COR-L47 (cell line): ENCODE measurements at regions not wholly inside any gene's neighbourhood (a gene's known extent, or its start where the extent isn't known, plus 50 kb on each side); places are given as distances from the start of the nearest gene placed in this dataset.
A peak's percentile ranks its signal among the peaks of the same experiment; 100 is the strongest.
"Not testable (repeated sequence)": the region's sequence is repeated elsewhere in the genome, so short reads cannot be mapped to it uniquely, and the experiment has no call there.

Source experiments
- DNase-seq: peaks from one replicate; lab custom pipeline; 2025; lab: John Stamatoyannopoulos, UW

GRCh38 chr4:12692815-12693214, 791.3 kb downstream of the RAB28 start:
- no peak for DNase-seq

GRCh38 chr4:12691168-12691567, 793.0 kb downstream of the RAB28 start:
- DNase-seq: no peak

- DNase-seq: no peak
These were observed 794.7 kb downstream of the RAB28 start for GRCh38 chr4:12689457-12689856.

- no peak for DNase-seq
These were observed 804.9 kb downstream of the RAB28 start for GRCh38 chr4:12679217-12679616.

- DNase-seq: no peak
These were observed 810.0 kb downstream of the RAB28 start for GRCh38 chr4:12674184-12674583.

GRCh38 chr4:12672303-12672702, 811.8 kb downstream of the RAB28 start:
- no peak for DNase-seq

GRCh38 chr4:12658146-12658545, 826.0 kb downstream of the RAB28 start:
- DNase-seq: no peak

- no peak for DNase-seq
These were observed 832.3 kb downstream of the RAB28 start for GRCh38 chr4:12651876-12652275.

GRCh38 chr4:12645732-12646131, 838.4 kb downstream of the RAB28 start:
- DNase-seq: no peak

GRCh38 chr4:12644261-12644660, 839.9 kb downstream of the RAB28 start:
- no peak for DNase-seq

GRCh38 chr4:12636191-12636590, 847.9 kb downstream of the RAB28 start:
- DNase-seq: no peak

- no peak for DNase-seq
These were observed 848.5 kb downstream of the RAB28 start for GRCh38 chr4:12635629-12636028.

GRCh38 chr4:12633053-12633651, 851.0 kb downstream of the RAB28 start:
- peak; percentile 79 for DNase-seq

GRCh38 chr4:12615822-12616221, 868.3 kb downstream of the RAB28 start:
- no peak for DNase-seq

GRCh38 chr4:12612876-12613275, 871.3 kb downstream of the RAB28 start:
- DNase-seq: no peak

- DNase-seq: not testable (repeated sequence)
These were observed 874.8 kb downstream of the RAB28 start for GRCh38 chr4:12609212-12609875.

GRCh38 chr4:12595986-12596385, 888.2 kb downstream of the RAB28 start:
- DNase-seq: no peak

- DNase-seq: no peak
These were observed 888.7 kb downstream of the RAB28 start for GRCh38 chr4:12595489-12595888.

- no peak for DNase-seq
These were observed 895.6 kb downstream of the RAB28 start for GRCh38 chr4:12588582-12588981.

- no peak for DNase-seq
These were observed 897.7 kb downstream of the RAB28 start for GRCh38 chr4:12586242-12587006.

- no peak for DNase-seq
These were observed 899.8 kb downstream of the RAB28 start for GRCh38 chr4:12584116-12584875.

GRCh38 chr4:12583275-12583674, 900.9 kb downstream of the RAB28 start:
- DNase-seq: no peak

- no peak for DNase-seq
These were observed 903.4 kb downstream of the RAB28 start for GRCh38 chr4:12580787-12581186.
